ENCODE measurements at regions not wholly inside any gene's neighbourhood (a gene's known extent, or its start where the extent isn't known, plus 50 kb on each side); places are given as distances from the start of the nearest gene placed in this dataset.

DNA sequence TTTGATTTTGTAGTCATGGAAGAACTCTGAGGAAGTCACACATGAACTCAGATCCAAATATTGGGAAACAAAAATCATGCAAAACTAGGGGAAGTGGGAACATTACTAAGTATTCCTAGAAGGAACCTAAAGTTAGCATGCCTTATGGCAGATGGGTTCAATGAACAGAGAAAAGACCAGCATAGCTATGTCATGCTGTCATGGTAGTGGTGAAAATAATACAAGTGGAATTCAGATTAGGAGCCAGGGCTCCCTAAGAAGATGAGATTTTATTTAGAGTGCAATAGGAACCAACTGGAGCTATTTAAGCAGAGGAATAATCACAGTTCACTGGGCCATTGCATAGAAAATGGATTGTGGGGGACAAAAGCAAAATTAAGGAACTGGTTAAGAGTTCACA, 134.0 kb downstream of the DIO2 start:
- Histone ChIP-seq H3K36me3 (ENCODE audit: control insufficient read depth in 2 of 2, insufficient read depth in 2 of 2, low read length in 1 of 2) (no peaks in the 10 kb centered on the region), H3K27me3 (ENCODE audit: control insufficient read depth in 1 of 2, insufficient read depth in 2 of 2, low read length in 2 of 2) (no peaks in the 10 kb centered on the region), H3K4me1 (ENCODE audit: control insufficient read depth in 2 of 2, insufficient read depth in 2 of 2, low read length in 1 of 2) (no peaks in the 10 kb centered on the region), H3K27ac (ENCODE audit: low read depth in 2 of 2, low read length in 1 of 2) (no peak overlapping the region), H3K4me3 (ENCODE audit: low read depth in 1 of 2, low read length in 2 of 2) (no peak overlapping the region), H3K9me3 (ENCODE audit: control insufficient read depth in 2 of 2, insufficient read depth in 1 of 2, low read depth in 1 of 2, low read length in 1 of 2) (peaks cover 0 to 3% of the 10 kb centered on the region in 2 donors)

DNA sequence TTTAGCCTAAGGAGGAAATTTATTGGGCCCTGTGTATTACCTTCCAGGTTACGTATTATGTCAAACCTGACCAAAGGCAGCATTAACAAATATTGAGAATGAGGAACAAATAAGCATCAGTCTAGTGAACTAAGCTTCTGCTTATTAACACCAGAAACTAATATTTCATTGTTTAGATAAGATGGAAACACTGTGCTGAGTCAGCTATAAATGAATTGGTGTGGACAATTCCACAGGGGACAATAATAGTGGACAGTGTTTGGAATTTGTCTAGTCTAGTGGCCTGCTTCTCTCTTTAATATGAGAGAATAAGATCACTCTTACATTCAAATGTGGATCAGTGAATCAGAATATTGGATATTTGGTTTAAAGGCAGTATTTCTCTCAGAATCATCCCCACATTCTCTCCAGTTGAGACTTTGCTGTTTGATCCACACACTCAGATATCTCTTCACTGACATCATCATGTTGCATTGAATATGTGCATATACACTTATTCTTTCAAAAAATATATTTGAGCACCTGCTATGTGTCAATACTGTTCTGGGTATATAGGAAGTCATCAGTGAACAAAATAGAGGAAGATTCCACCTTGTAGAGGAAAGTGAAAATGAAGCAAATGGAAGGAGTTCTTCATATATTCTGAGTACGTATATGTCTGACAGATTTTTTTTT, 136.3 kb downstream of the DIO2 start:
- Histone ChIP-seq H3K36me3 (ENCODE audit: control insufficient read depth in 2 of 2, insufficient read depth in 2 of 2, low read length in 1 of 2) (no peaks in the 10 kb centered on the region), H3K4me1 (ENCODE audit: control insufficient read depth in 2 of 2, insufficient read depth in 2 of 2, low read length in 1 of 2) (no peaks in the 10 kb centered on the region), H3K27ac (ENCODE audit: low read depth in 2 of 2, low read length in 1 of 2) (no peak overlapping the region), H3K4me3 (ENCODE audit: low read depth in 1 of 2, low read length in 2 of 2) (no peak overlapping the region), H3K27me3 (ENCODE audit: control insufficient read depth in 1 of 2, insufficient read depth in 2 of 2, low read length in 2 of 2) (no peaks in the 10 kb centered on the region), H3K9me3 (ENCODE audit: control insufficient read depth in 2 of 2, insufficient read depth in 1 of 2, low read depth in 1 of 2, low read length in 1 of 2) (peaks cover 2 to 3% of the 10 kb centered on the region in 2 donors)
- WGBS, 2 donors: 91 to 95% methylated on average over 2 of the region's 2 CpGs

DNA sequence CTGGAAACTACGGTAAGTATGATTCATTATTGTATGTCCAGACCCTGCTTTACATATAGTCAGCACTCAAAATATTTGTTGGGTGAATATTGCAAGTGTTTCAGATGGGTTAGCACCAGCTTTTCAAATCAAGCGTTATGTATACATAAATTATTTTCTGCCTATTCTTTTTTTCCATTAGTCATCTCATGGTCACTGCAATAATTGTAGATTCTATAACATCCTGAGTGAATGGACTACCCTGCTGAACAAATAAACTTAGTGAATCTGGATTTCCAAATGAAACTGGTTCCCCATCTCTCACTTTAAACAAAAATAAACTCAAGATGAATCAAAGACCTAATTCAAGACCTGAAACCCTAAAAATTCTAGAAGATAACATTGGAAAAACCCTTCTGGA, 152.3 kb downstream of the DIO2 start:
- H3K27ac ChIP-seq (ENCODE audit: low read depth in 2 of 2, low read length in 1 of 2): no peak overlapping the region
- 68 to 82% methylated on average over 2 of the region's 2 CpGs for whole genome bisulfite sequencing, 2 donors

DNA sequence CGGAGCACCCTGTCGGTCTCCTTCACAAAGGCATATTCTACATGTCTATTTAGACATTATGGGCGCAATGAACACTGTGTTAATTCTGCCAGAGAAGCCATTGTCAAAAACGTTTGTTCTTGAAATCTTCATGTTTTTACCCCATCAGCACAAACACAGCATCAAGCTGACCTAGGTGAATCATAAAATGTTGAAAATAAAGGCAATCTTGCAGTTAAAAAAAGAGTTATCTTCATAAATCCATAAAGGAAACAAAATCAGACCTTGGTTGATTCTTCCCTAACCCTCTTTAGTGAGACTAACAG, 154.9 kb downstream of the DIO2 start:
- Histone ChIP-seq H3K27me3 (ENCODE audit: control insufficient read depth in 1 of 2, insufficient read depth in 2 of 2, low read length in 2 of 2) (no peaks in the 10 kb centered on the region), H3K4me3 (ENCODE audit: low read depth in 1 of 2, low read length in 2 of 2) (no peak overlapping the region), H3K36me3 (ENCODE audit: control insufficient read depth in 2 of 2, insufficient read depth in 2 of 2, low read length in 1 of 2) (no peaks in the 10 kb centered on the region), H3K27ac (ENCODE audit: low read depth in 2 of 2, low read length in 1 of 2) (no peak overlapping the region), H3K9me3 (ENCODE audit: control insufficient read depth in 2 of 2, insufficient read depth in 1 of 2, low read depth in 1 of 2, low read length in 1 of 2) (no peaks in the 10 kb centered on the region), H3K4me1 (ENCODE audit: control insufficient read depth in 2 of 2, insufficient read depth in 2 of 2, low read length in 1 of 2) (no peaks in the 10 kb centered on the region)
- WGBS, 2 donors: 25 to 36% methylated on average over 4 of the region's 4 CpGs

More for the DNA sequence above, 152.3 kb downstream of the DIO2 start:
- Histone ChIP-seq H3K36me3 (ENCODE audit: control insufficient read depth in 2 of 2, insufficient read depth in 2 of 2, low read length in 1 of 2) (no peaks in the 10 kb centered on the region), H3K4me3 (ENCODE audit: low read depth in 1 of 2, low read length in 2 of 2) (no peak overlapping the region), H3K27me3 (ENCODE audit: control insufficient read depth in 1 of 2, insufficient read depth in 2 of 2, low read length in 2 of 2) (no peaks in the 10 kb centered on the region), H3K4me1 (ENCODE audit: control insufficient read depth in 2 of 2, insufficient read depth in 2 of 2, low read length in 1 of 2) (no peaks in the 10 kb centered on the region), H3K9me3 (ENCODE audit: control insufficient read depth in 2 of 2, insufficient read depth in 1 of 2, low read depth in 1 of 2, low read length in 1 of 2) (no peaks in the 10 kb centered on the region)

DNA sequence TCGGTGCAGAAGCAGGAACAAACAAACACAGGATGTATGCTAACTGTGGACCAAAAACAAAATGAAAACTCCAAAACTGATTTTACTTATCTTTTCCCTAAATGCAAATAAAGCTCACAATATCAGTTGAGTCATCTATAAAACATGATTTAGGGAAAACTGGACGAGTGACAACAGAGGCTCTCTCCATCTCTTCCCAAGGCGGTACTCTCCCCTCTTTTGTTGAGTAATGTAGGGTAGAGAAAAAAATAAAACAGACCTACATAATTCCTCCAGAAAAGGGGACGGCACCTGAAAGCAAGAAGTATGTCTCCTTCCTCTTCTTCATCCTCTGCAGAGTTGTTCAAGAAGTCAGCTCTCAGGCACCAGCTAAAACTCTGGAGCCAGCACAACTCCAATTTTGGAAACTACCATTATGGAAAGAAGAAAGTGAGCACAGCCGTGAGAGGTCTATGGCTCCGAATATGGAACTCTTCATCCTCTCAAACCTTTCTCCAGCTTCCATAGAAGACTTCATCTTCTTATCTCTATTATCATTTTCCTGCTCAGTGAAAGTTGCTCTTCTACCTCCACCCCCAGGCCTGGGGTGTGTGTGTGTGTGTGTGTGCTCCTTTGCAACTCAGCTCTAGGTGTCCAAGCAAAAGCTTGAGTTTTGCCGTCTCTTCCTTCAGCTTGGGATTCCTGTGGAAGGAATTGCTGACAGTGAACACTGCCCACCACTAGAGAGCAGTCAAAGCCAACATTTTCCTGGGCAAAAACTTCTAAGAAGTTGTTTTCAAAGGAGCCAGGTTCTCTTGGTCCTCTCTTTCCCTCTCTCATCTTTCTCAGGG, 155.4 kb downstream of the DIO2 start:
- H3K36me3 ChIP-seq (ENCODE audit: control insufficient read depth in 2 of 2, insufficient read depth in 2 of 2, low read length in 1 of 2): no peaks in the 10 kb centered on the region
- H3K27ac ChIP-seq (ENCODE audit: low read depth in 2 of 2, low read length in 1 of 2): no peak overlapping the region
- no peaks in the 10 kb centered on the region for H3K9me3 ChIP-seq (ENCODE audit: control insufficient read depth in 2 of 2, insufficient read depth in 1 of 2, low read depth in 1 of 2, low read length in 1 of 2)
- no peak overlapping the region for H3K4me3 ChIP-seq (ENCODE audit: low read depth in 1 of 2, low read length in 2 of 2)
- H3K4me1 ChIP-seq (ENCODE audit: control insufficient read depth in 2 of 2, insufficient read depth in 2 of 2, low read length in 1 of 2): no peaks in the 10 kb centered on the region
- no peaks in the 10 kb centered on the region for H3K27me3 ChIP-seq (ENCODE audit: control insufficient read depth in 1 of 2, insufficient read depth in 2 of 2, low read length in 2 of 2)
- 63% methylated on average over 7 of the region's 7 CpGs for WGBS, 2 donors

DNA sequence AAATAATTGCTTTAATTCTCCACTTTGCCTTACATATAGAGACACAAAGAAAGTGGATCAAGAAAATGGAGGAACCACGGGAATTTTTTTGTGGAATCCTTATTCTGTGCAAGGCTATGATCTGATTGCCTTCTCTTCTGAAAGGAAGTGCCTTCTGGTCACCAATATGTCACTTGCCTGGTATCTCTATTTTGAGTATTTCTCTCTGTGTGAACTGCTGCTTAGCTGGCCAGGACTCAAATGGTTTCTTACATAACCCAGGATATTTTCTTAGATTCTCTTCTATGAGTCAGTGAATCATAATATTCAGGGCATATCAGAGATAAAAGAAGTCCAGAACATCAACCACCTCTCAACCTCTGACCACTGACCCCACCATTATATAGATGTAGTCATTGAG, 156.1 kb downstream of the DIO2 start:
- Histone ChIP-seq H3K27me3 (ENCODE audit: control insufficient read depth in 1 of 2, insufficient read depth in 2 of 2, low read length in 2 of 2) (no peaks in the 10 kb centered on the region), H3K36me3 (ENCODE audit: control insufficient read depth in 2 of 2, insufficient read depth in 2 of 2, low read length in 1 of 2) (no peaks in the 10 kb centered on the region), H3K27ac (ENCODE audit: low read depth in 2 of 2, low read length in 1 of 2) (no peak overlapping the region), H3K4me3 (ENCODE audit: low read depth in 1 of 2, low read length in 2 of 2) (no peak overlapping the region), H3K4me1 (ENCODE audit: control insufficient read depth in 2 of 2, insufficient read depth in 2 of 2, low read length in 1 of 2) (no peaks in the 10 kb centered on the region), H3K9me3 (ENCODE audit: control insufficient read depth in 2 of 2, insufficient read depth in 1 of 2, low read depth in 1 of 2, low read length in 1 of 2) (no peaks in the 10 kb centered on the region)
- 69 to 76% methylated on average over 1 of the region's 1 CpG for WGBS, 2 donors

DNA sequence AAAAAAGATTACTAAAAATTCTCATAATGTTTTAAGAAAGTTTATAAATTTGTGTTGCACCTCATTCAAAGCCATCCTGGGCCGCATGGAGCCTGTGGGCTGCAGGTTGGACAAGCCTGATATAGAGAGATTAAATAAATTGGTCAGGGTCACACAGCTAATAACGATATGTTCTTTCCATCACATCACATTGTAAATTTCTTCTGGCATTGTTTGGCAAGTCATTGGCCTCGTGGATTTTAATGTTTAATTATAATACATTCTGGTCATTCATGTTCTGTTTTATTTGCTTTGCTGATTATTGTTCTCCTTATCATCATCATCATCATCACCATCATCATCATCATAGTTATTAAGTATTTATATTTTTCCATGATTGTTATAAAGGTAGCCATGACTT, 157.3 kb downstream of the DIO2 start:
- Histone ChIP-seq H3K4me1 (ENCODE audit: control insufficient read depth in 2 of 2, insufficient read depth in 2 of 2, low read length in 1 of 2) (no peaks in the 10 kb centered on the region), H3K27ac (ENCODE audit: low read depth in 2 of 2, low read length in 1 of 2) (no peak overlapping the region), H3K4me3 (ENCODE audit: low read depth in 1 of 2, low read length in 2 of 2) (no peak overlapping the region), H3K36me3 (ENCODE audit: control insufficient read depth in 2 of 2, insufficient read depth in 2 of 2, low read length in 1 of 2) (no peaks in the 10 kb centered on the region), H3K9me3 (ENCODE audit: control insufficient read depth in 2 of 2, insufficient read depth in 1 of 2, low read depth in 1 of 2, low read length in 1 of 2) (no peaks in the 10 kb centered on the region), H3K27me3 (ENCODE audit: control insufficient read depth in 1 of 2, insufficient read depth in 2 of 2, low read length in 2 of 2) (no peaks in the 10 kb centered on the region)
- WGBS, 2 donors: 77 to 83% methylated on average over 3 of the region's 3 CpGs

DNA sequence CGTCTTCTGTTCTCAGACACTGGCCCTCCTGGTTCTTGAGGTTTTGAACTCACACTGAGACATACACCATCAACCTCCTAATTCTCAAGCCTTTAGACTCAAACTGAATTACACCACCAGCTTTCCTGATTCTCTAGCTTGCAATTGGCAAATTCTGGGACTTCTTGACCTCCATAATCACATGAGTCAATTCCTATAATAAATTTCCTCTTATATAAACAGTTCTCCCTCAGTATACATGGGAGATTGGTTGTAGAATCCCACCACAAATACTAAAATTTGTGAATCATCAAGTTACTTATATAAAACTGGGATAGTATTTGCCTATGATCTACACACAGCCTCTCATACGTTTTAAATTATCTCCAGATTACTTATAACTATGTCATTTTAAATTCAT, 162.2 kb downstream of the DIO2 start:
- H3K4me3 ChIP-seq (ENCODE audit: low read depth in 1 of 2, low read length in 2 of 2): no peak overlapping the region
- no peaks in the 10 kb centered on the region for H3K9me3 ChIP-seq (ENCODE audit: control insufficient read depth in 2 of 2, insufficient read depth in 1 of 2, low read depth in 1 of 2, low read length in 1 of 2)
- no peaks in the 10 kb centered on the region for H3K27me3 ChIP-seq (ENCODE audit: control insufficient read depth in 1 of 2, insufficient read depth in 2 of 2, low read length in 2 of 2)
- no peaks in the 10 kb centered on the region for H3K4me1 ChIP-seq (ENCODE audit: control insufficient read depth in 2 of 2, insufficient read depth in 2 of 2, low read length in 1 of 2)
- no peaks in the 10 kb centered on the region for H3K36me3 ChIP-seq (ENCODE audit: control insufficient read depth in 2 of 2, insufficient read depth in 2 of 2, low read length in 1 of 2)
- WGBS, 2 donors: 82 to 83% methylated on average over 2 of the region's 2 CpGs
- no peak overlapping the region for H3K27ac ChIP-seq (ENCODE audit: low read depth in 2 of 2, low read length in 1 of 2)

DNA sequence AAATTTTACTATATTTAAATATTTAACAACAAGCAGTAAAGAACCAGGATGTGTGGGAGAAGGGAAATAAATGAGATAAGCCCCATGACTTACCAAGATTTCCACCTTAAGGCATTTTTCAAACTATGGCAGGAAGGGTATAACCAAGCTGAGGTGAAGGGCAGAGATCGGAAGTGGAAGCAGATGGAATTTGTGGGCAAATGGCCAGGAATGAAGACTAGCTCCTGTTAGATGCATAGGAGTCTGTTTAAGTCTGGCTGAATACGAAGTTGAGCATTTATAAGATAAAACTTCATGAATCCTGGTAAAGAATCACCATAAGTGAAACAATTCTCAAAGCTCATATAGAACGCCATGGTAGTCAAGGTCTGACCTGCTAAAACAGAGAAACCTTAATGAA, 163.5 kb downstream of the DIO2 start:
- Histone ChIP-seq H3K4me3 (ENCODE audit: low read depth in 1 of 2, low read length in 2 of 2) (no peak overlapping the region), H3K27ac (ENCODE audit: low read depth in 2 of 2, low read length in 1 of 2) (no peak overlapping the region), H3K36me3 (ENCODE audit: control insufficient read depth in 2 of 2, insufficient read depth in 2 of 2, low read length in 1 of 2) (no peaks in the 10 kb centered on the region), H3K9me3 (ENCODE audit: control insufficient read depth in 2 of 2, insufficient read depth in 1 of 2, low read depth in 1 of 2, low read length in 1 of 2) (no peaks in the 10 kb centered on the region), H3K27me3 (ENCODE audit: control insufficient read depth in 1 of 2, insufficient read depth in 2 of 2, low read length in 2 of 2) (no peaks in the 10 kb centered on the region), H3K4me1 (ENCODE audit: control insufficient read depth in 2 of 2, insufficient read depth in 2 of 2, low read length in 1 of 2) (no peaks in the 10 kb centered on the region)
- WGBS, 2 donors: 74 to 81% methylated on average over 3 of the region's 3 CpGs

DNA sequence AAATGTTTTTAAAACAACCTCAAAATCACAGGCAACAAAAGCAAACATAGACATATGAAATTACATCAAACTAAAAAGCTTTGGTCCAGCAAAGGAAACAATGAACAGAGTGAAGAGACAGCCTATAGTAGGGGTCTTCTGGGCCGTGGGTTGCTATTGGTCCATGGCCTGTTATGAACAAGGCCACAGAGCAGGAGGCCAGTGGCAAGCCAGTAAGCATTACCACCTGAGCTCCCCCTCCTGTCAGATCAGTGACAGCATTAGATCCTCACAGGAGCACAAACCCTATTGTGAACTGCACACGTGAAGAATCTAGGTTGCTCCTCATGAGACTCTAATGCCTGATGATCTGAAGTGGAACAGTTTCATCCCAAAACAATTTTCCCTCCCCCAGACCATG, 174.0 kb downstream of the DIO2 start:
- Histone ChIP-seq H3K4me3 (ENCODE audit: low read depth in 1 of 2, low read length in 2 of 2) (no peak overlapping the region), H3K9me3 (ENCODE audit: control insufficient read depth in 2 of 2, insufficient read depth in 1 of 2, low read depth in 1 of 2, low read length in 1 of 2) (no peaks in the 10 kb centered on the region), H3K27me3 (ENCODE audit: control insufficient read depth in 1 of 2, insufficient read depth in 2 of 2, low read length in 2 of 2) (no peaks in the 10 kb centered on the region), H3K36me3 (ENCODE audit: control insufficient read depth in 2 of 2, insufficient read depth in 2 of 2, low read length in 1 of 2) (no peaks in the 10 kb centered on the region), H3K27ac (ENCODE audit: low read depth in 2 of 2, low read length in 1 of 2) (no peak overlapping the region), H3K4me1 (ENCODE audit: control insufficient read depth in 2 of 2, insufficient read depth in 2 of 2, low read length in 1 of 2) (no peaks in the 10 kb centered on the region)
- 72 to 73% methylated on average over 2 of the region's 2 CpGs for WGBS, 2 donors

Measured in esophagus (tissue), 2 donors.